GM20431 (cell line): ENCODE measurements at regions not wholly inside any gene's neighbourhood (a gene's known extent, or its start where the extent isn't known, plus 50 kb on each side); places are given as distances from the start of the nearest gene placed in this dataset.
"Not testable (repeated sequence)": the region's sequence is repeated elsewhere in the genome, so short reads cannot be mapped to it uniquely, and the experiment has no call there.

Source experiments
- in situ Hi-C: fragments of 300-500 bp; cut with MseI, MboI; formaldehyde crosslinking; loops from one replicate; pipeline ENCODE4 v1.15.0; 2020; ENCODE audit warnings: low sequenced_read_pairs; ENCODE audit not compliant: unreplicated experiment

GRCh38 chr4:9695994-9696393, 85.4 kb upstream of the DRD5 start:
- in situ Hi-C loops: not testable (repeated sequence)

- in situ Hi-C loops: not testable (repeated sequence)
Observed at GRCh38 chr4:9696561-9696960, 84.9 kb upstream of the DRD5 start.

GRCh38 chr4:9702019-9702418, 79.4 kb upstream of the DRD5 start:
- in situ Hi-C loops: not testable (repeated sequence)

GRCh38 chr4:9702696-9703095, 78.7 kb upstream of the DRD5 start:
- in situ Hi-C loops: not testable (repeated sequence)

- in situ Hi-C loops: no loop called here
Observed at GRCh38 chr4:9703391-9703790, 78.0 kb upstream of the DRD5 start.

- in situ Hi-C loops: not testable (repeated sequence)
Observed at GRCh38 chr4:9704126-9704525, 77.3 kb upstream of the DRD5 start.

GRCh38 chr4:9704551-9705332, 76.7 kb upstream of the DRD5 start:
- in situ Hi-C loops: no loop called here

GRCh38 chr4:9707281-9707680, 74.2 kb upstream of the DRD5 start:
- in situ Hi-C loops: not testable (repeated sequence)

GRCh38 chr4:9707936-9708335, 73.5 kb upstream of the DRD5 start:
- in situ Hi-C loops: not testable (repeated sequence)

- in situ Hi-C loops: no loop called here
Observed at GRCh38 chr4:9709724-9710123, 71.7 kb upstream of the DRD5 start.

- in situ Hi-C loops: not testable (repeated sequence)
Observed at GRCh38 chr4:9715271-9715670, 66.2 kb upstream of the DRD5 start.

GRCh38 chr4:9716093-9716492, 65.3 kb upstream of the DRD5 start:
- in situ Hi-C loops: no loop called here

GRCh38 chr4:9718246-9718939, 63.0 kb upstream of the DRD5 start:
- in situ Hi-C loops: not testable (repeated sequence)

- in situ Hi-C loops: not testable (repeated sequence)
Observed at GRCh38 chr4:9722131-9722530, 59.3 kb upstream of the DRD5 start.
